ENCODE measurements at regions not wholly inside any gene's neighbourhood (a gene's known extent, or its start where the extent isn't known, plus 50 kb on each side); places are given as distances from the start of the nearest gene placed in this dataset.

DNA sequence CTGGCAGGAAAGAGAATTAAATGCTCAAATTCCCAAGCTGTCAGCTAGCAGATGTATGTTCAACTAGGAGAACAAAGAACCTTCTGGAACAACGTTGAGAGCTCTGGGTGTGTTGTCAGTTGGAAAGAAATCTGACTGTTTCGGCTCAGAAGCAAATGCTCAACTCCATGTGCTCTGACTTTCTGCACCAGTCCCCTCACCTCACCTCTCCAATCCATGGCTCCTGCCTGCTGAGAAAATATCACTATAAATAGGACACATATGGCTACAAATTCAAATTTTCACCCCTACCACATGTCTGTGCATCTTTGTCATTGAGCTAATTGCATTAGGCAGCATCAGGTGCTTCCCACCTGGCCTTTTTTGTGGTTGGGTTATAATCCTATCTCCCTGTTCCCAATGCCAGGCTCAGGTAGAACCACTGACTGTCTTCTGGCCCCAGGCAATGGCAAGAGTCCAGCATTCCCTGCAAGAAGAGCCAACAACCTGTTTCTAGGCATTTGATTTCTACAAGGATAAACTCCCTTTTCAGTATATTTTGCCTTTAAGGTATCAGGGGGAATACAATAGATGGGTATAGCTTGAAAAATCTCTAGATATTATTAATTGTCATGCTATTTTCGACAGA, 142.6 kb upstream of the LSM8 start:
- TF ChIP-seq, protein P1, sequence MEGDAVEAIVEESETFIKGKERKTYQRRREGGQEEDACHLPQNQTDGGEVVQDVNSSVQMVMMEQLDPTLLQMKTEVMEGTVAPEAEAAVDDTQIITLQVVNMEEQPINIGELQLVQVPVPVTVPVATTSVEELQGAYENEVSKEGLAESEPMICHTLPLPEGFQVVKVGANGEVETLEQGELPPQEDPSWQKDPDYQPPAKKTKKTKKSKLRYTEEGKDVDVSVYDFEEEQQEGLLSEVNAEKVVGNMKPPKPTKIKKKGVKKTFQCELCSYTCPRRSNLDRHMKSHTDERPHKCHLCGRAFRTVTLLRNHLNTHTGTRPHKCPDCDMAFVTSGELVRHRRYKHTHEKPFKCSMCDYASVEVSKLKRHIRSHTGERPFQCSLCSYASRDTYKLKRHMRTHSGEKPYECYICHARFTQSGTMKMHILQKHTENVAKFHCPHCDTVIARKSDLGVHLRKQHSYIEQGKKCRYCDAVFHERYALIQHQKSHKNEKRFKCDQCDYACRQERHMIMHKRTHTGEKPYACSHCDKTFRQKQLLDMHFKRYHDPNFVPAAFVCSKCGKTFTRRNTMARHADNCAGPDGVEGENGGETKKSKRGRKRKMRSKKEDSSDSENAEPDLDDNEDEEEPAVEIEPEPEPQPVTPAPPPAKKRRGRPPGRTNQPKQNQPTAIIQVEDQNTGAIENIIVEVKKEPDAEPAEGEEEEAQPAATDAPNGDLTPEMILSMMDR (IDR thresholded peaks at IDR 0.05), result no peak
- DNase-seq, result no peak

DNA sequence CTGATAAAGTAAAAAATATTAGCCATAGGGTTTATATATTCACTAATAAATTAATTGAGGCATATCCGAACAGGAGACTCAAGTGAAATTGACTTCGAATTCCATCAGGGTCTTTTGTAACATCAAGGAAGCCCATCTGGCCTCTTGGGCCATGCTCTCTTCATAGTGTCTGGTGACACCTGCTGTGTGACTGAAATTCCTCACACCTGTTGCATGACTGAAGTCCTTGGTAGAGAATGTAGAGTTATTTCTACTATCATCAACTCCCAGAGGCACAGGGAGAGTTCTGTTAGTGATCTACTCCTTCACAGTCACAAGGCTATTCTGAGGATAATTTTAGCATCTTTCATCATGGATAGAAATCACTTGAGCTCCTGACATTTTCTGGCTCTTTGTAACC, 138.3 kb upstream of the LSM8 start:
- Histone ChIP-seq H3K4me1 (ENCODE audit: insufficient read depth, low read length) (no peaks in the 10 kb centered on the region), H3K27ac (ENCODE audit: low read depth in 1 of 2, low read length in 2 of 2) (no peak overlapping the region), H3K4me3 (ENCODE audit: low read length) (no peak overlapping the region), H3K36me3 (ENCODE audit: insufficient read depth, low read length) (no peaks in the 10 kb centered on the region), H3K9me3 (ENCODE audit: control insufficient read depth in 1 of 2, insufficient read depth in 1 of 2, low read length in 2 of 2) (no peaks in the 10 kb centered on the region), H3K27me3 (ENCODE audit: control insufficient read depth in 1 of 2, insufficient read depth in 2 of 2, low read length in 2 of 2) (no peaks in the 10 kb centered on the region)
- no peak for DNase-seq
- POLR2A ChIA-PET, result no interaction called here
- Mint-ChIP-seq H3K4me3 (no peak overlapping the region), H3K27me3 (no peaks in the 10 kb centered on the region), H3K9me3 (no peaks in the 10 kb centered on the region), H3K27ac (no peak overlapping the region), H3K4me1 (ENCODE audit: low read depth) (no peaks in the 10 kb centered on the region), H3K36me3 (ENCODE audit: low read depth) (no peaks in the 10 kb centered on the region)
- TF ChIP-seq, protein P1 (IDR thresholded peaks at IDR 0.05), result no peak
- intact Hi-C loops (cut with DNase I, micrococcal nuclease), result no loop called here
- CTCF ChIA-PET, result no interaction called here
- no peak for ATAC-seq (ENCODE audit: poor library complexity)

More for the DNA sequence above, 142.6 kb upstream of the LSM8 start:
- Mint-ChIP-seq H3K4me3 (no peak overlapping the region), H3K9me3 (no peaks in the 10 kb centered on the region), H3K4me1 (ENCODE audit: low read depth) (no peaks in the 10 kb centered on the region), H3K27ac (no peak overlapping the region), H3K36me3 (ENCODE audit: low read depth) (no peaks in the 10 kb centered on the region), H3K27me3 (no peaks in the 10 kb centered on the region)
- ChIA-PET CTCF (no interaction called here), POLR2A (no interaction called here)
- H3K36me3 ChIP-seq (ENCODE audit: insufficient read depth, low read length), result no peaks in the 10 kb centered on the region
- no peaks in the 10 kb centered on the region for H3K27me3 ChIP-seq (ENCODE audit: control insufficient read depth in 1 of 2, insufficient read depth in 2 of 2, low read length in 2 of 2)
- no peaks in the 10 kb centered on the region for H3K4me1 ChIP-seq (ENCODE audit: insufficient read depth, low read length)
- no peak overlapping the region for H3K4me3 ChIP-seq (ENCODE audit: low read length)
- no peak overlapping the region for H3K27ac ChIP-seq (ENCODE audit: low read depth in 1 of 2, low read length in 2 of 2)
- no peak for ATAC-seq (ENCODE audit: poor library complexity)
- H3K9me3 ChIP-seq (ENCODE audit: control insufficient read depth in 1 of 2, insufficient read depth in 1 of 2, low read length in 2 of 2), result no peaks in the 10 kb centered on the region
- intact Hi-C loops (cut with DNase I, micrococcal nuclease), result no loop called here

DNA sequence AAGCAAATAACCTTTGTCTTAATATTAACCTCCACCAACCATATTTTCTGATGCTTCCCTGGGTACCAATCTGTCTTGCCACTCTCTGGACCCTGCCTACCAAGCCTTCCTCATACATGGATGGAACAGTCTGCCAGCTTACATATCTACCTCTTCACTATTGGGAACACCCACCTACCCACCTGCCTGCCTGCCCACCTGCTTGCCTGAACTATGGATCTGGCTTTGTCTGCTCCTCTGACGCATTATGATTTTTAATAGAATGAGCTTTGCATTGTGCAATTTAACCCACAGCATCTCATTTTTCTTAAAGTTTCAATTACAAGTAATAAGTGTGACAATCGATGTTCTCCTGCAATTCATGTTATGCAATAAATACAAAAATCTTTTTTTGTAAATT, 137.9 kb upstream of the LSM8 start:
- CTCF ChIA-PET, result no interaction called here
- POLR2A ChIA-PET, result no interaction called here
- Histone ChIP-seq H3K27ac (ENCODE audit: low read depth in 1 of 2, low read length in 2 of 2) (no peak overlapping the region), H3K36me3 (ENCODE audit: insufficient read depth, low read length) (no peaks in the 10 kb centered on the region), H3K9me3 (ENCODE audit: control insufficient read depth in 1 of 2, insufficient read depth in 1 of 2, low read length in 2 of 2) (no peaks in the 10 kb centered on the region), H3K4me3 (ENCODE audit: low read length) (no peak overlapping the region), H3K27me3 (ENCODE audit: control insufficient read depth in 1 of 2, insufficient read depth in 2 of 2, low read length in 2 of 2) (no peaks in the 10 kb centered on the region), H3K4me1 (ENCODE audit: insufficient read depth, low read length) (no peaks in the 10 kb centered on the region)
- H3K4me3 Mint-ChIP-seq, result no peak overlapping the region
- H3K27me3 Mint-ChIP-seq, result no peaks in the 10 kb centered on the region
- H3K36me3 Mint-ChIP-seq (ENCODE audit: low read depth), result no peaks in the 10 kb centered on the region
- no peaks in the 10 kb centered on the region for H3K4me1 Mint-ChIP-seq (ENCODE audit: low read depth)
- no peak overlapping the region for H3K27ac Mint-ChIP-seq
- no peak for ATAC-seq (ENCODE audit: poor library complexity)
- TF ChIP-seq, protein P1 (IDR thresholded peaks at IDR 0.05), result no peak
- intact Hi-C loops (cut with DNase I, micrococcal nuclease), result no loop called here
- DNase-seq, result no peak
- no peaks in the 10 kb centered on the region for H3K9me3 Mint-ChIP-seq

Measured in CD4-positive, alpha-beta T cell (primary cell).